WERI-Rb-1 (cell line): ENCODE measurements at regions not wholly inside any gene's neighbourhood (a gene's known extent, or its start where the extent isn't known, plus 50 kb on each side); places are given as distances from the start of the nearest gene placed in this dataset.
"Not testable (repeated sequence)": the region's sequence is repeated elsewhere in the genome, so short reads cannot be mapped to it uniquely, and the experiment has no call there.

Source experiments
- DNase-seq: peaks from one replicate; pipeline ENCODE4 v3.0.0-alpha.2; 2020
- H3K27ac ChIP-seq: fragments of 250-450 bp; sonication (Bioruptor Pico); 2 replicates; pipeline ENCODE4 v1.5.1; 2020; ENCODE audit warnings: mild to moderate bottlenecking, moderate library complexity
- H3K27me3 ChIP-seq: fragments of 250-450 bp; sonication (Bioruptor Pico); 2 replicates; pipeline ENCODE4 v1.5.1; 2021; ENCODE audit warnings: mild to moderate bottlenecking, low read depth, moderate library complexity; ENCODE audit not compliant: insufficient read depth, severe bottlenecking
- H3K36me3 ChIP-seq: fragments of 250-450 bp; sonication (Bioruptor Pico); 2 replicates; pipeline ENCODE4 v1.5.1; 2020; ENCODE audit warnings: mild to moderate bottlenecking, moderate library complexity
- H3K4me3 ChIP-seq: 2 replicates; pipeline ENCODE4 v1.5.1; 2011; ENCODE audit warnings: low read depth, mild to moderate bottlenecking, control low read depth, low read length
- H3K9me3 ChIP-seq: fragments of 250-450 bp; sonication (Bioruptor Pico); 2 replicates; pipeline ENCODE4 v1.5.1; 2021; ENCODE audit warnings: mild to moderate bottlenecking, moderate library complexity; ENCODE audit not compliant: severe bottlenecking
- CTCF ChIP-seq: IDR thresholded peaks from 2 replicates; pipeline ENCODE4 v1.5.1; 2011; ENCODE audit warnings: low read depth, mild to moderate bottlenecking, control low read depth, inconsistent platforms, low read length

DNA sequence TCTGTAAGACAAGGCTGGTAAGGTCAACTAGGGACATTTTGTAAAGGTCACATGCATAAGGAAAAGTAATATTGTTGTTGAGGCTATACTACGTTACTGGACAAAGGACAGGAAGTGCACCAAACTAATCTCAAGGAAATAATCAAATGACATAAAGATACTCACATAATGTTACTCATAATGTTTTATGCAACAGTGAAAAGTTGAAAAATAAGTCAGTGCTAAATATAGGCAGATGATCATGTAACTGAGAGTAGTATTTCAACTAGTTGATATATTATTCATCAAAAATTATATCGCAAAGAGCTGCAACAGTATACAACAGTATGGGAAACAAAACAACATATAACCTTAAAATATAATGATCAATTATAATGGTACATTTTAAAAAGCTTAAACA is 215.7 kb downstream of the PTN start:
- TF ChIP-seq CTCF, result no peak
- DNase-seq, result no peak
- H3K27ac ChIP-seq, result no peak overlapping the region
- no peaks in the 10 kb centered on the region for H3K9me3 ChIP-seq
- H3K36me3 ChIP-seq, result no peaks in the 10 kb centered on the region
- no peaks in the 10 kb centered on the region for H3K27me3 ChIP-seq
- no peak overlapping the region for H3K4me3 ChIP-seq

GRCh38 chr7:137127058-137127457 is 216.5 kb downstream of the PTN start:
- H3K27me3 ChIP-seq, result no peaks in the 10 kb centered on the region
- H3K9me3 ChIP-seq, result no peaks in the 10 kb centered on the region
- DNase-seq, result no peak
- H3K27ac ChIP-seq, result no peak overlapping the region
- no peak overlapping the region for H3K4me3 ChIP-seq
- H3K36me3 ChIP-seq, result no peaks in the 10 kb centered on the region
- no peak for TF ChIP-seq CTCF

- Histone ChIP-seq H3K27me3 (no peaks in the 10 kb centered on the region), H3K27ac (no peak overlapping the region), H3K4me3 (no peak overlapping the region), H3K9me3 (no peaks in the 10 kb centered on the region), H3K36me3 (no peaks in the 10 kb centered on the region)
- no peak for TF ChIP-seq CTCF
- no peak for DNase-seq
Observed at GRCh38 chr7:137122145-137122544, 221.4 kb downstream of the PTN start.

GRCh38 chr7:137120690-137121089 is 222.8 kb downstream of the PTN start:
- H3K36me3 ChIP-seq, result no peaks in the 10 kb centered on the region
- no peaks in the 10 kb centered on the region for H3K27me3 ChIP-seq
- DNase-seq, result no peak
- TF ChIP-seq CTCF, result no peak
- H3K4me3 ChIP-seq, result no peak overlapping the region
- H3K27ac ChIP-seq, result no peak overlapping the region
- no peaks in the 10 kb centered on the region for H3K9me3 ChIP-seq

- Histone ChIP-seq H3K4me3 (no peak overlapping the region), H3K27me3 (no peaks in the 10 kb centered on the region), H3K27ac (no peak overlapping the region), H3K9me3 (no peaks in the 10 kb centered on the region), H3K36me3 (no peaks in the 10 kb centered on the region)
- TF ChIP-seq CTCF, result no peak
- DNase-seq, result no peak
Observed at GRCh38 chr7:137110535-137110934, 233.0 kb downstream of the PTN start.

GRCh38 chr7:137110091-137110509 is 233.4 kb downstream of the PTN start:
- Histone ChIP-seq H3K9me3 (no peaks in the 10 kb centered on the region), H3K36me3 (no peaks in the 10 kb centered on the region), H3K4me3 (no peak overlapping the region), H3K27me3 (peaks cover under 1% of the 10 kb centered on the region), H3K27ac (no peak overlapping the region)
- no peak for TF ChIP-seq CTCF
- no peak for DNase-seq

GRCh38 chr7:137107802-137108201 is 235.7 kb downstream of the PTN start:
- H3K27ac ChIP-seq, result not testable (repeated sequence)

DNA sequence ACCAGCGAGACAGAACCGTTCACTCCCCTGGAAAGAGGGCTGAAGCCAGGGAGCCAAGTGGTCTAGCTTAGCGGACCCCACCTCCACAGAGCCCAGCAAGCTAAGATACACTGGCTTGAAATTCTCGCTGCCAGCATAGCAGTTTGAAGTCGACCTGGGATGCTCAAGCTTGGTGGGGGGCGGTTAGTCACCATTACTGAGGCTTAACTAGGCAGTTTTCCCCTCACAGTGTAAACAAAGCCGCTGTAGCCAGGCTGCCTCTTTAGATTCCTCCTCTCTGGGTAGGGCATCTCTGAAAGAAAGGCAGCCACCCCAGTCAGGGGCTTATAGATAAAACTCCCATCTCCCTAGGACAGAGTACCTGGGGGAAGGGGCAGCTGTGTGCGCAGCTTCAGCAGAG is 235.1 kb downstream of the CHRM2 start:
- not testable (repeated sequence) for H3K27me3 ChIP-seq, H3K27ac ChIP-seq, H3K36me3 ChIP-seq, DNase-seq, H3K4me3 ChIP-seq, H3K9me3 ChIP-seq

More at GRCh38 chr7:137107802-137108201, 235.7 kb downstream of the PTN start:
- H3K27me3 ChIP-seq, H3K4me3 ChIP-seq, H3K9me3 ChIP-seq, H3K36me3 ChIP-seq, DNase-seq: not testable (repeated sequence)
